ENCODE measurements at regions not wholly inside any gene's neighbourhood (a gene's known extent, or its start where the extent isn't known, plus 50 kb on each side); places are given as distances from the start of the nearest gene placed in this dataset.

DNA sequence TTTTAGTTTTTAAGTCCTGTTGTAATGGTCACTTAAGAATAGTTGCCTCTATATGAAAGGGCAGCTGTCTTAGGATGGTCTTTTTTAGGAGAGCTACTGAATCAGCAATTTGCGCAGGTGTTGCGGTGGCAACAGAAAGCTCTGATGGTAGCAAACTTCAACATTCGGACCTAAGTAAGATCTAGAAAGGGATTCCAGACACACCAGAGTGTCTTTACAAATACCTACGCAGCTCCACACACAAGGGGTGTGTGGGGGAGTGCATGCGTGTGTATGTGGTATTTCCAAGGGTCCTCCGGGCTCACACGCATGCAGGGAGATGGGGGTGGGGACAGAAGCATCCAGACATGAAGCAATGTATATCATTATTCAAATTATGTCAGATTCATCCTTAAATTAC lies 438.6 kb upstream of the MGMT start:
- TF ChIP-seq CTCF (conservative IDR thresholded peaks at IDR 0.05 in 1 of 2, IDR thresholded peaks at IDR 0.05 in 1 of 2; ENCODE audit: extremely low read depth in 1 of 2, insufficient read depth in 1 of 2, low read depth in 1 of 2, low read length in 2 of 2) (no peak), EZH2 (IDR thresholded peaks at IDR 0.05; ENCODE audit: borderline replicate concordance, low read length) (no peak)

Data from mammary epithelial cell (primary cell).